ENCODE measurements at regions not wholly inside any gene's neighbourhood (a gene's known extent, or its start where the extent isn't known, plus 50 kb on each side); places are given as distances from the start of the nearest gene placed in this dataset.

- H3K79me2 ChIP-seq (ENCODE audit: low read length): no peaks in the 10 kb centered on the region
- H3K27me3 ChIP-seq (ENCODE audit: low read length): no peaks in the 10 kb centered on the region
- no peaks in the 10 kb centered on the region for H3K36me3 ChIP-seq (ENCODE audit: insufficient read depth, low read length)
- H3K9ac ChIP-seq (ENCODE audit: low read length): no peak overlapping the region
- H3K9me3 ChIP-seq (ENCODE audit: low read length): no peaks in the 10 kb centered on the region
- no peaks in the 10 kb centered on the region for H4K20me1 ChIP-seq (ENCODE audit: insufficient read depth, low read depth, low read length)
- no peaks in the 10 kb centered on the region for H3K4me1 ChIP-seq (ENCODE audit: low read length)
- H2AFZ ChIP-seq (ENCODE audit: low read length): no peak overlapping the region
- no peak overlapping the region for H3K4me2 ChIP-seq (ENCODE audit: low read depth, low read length, poor library complexity, severe bottlenecking)
- no peaks in the 10 kb centered on the region for H3K9me2 ChIP-seq (replicated peaks; ENCODE audit: insufficient read depth, low read length)
- no peak overlapping the region for H3K27ac ChIP-seq (ENCODE audit: low read length)
- DNase-seq: no peak
- no peak overlapping the region for H3K4me3 ChIP-seq (ENCODE audit: low read length)
Observed at GRCh38 chr3:168812234-168812633, 716.5 kb upstream of the GOLIM4 start.

- no peaks in the 10 kb centered on the region for H4K20me1 ChIP-seq (ENCODE audit: insufficient read depth, low read depth, low read length)
- H3K27me3 ChIP-seq (ENCODE audit: low read length): no peaks in the 10 kb centered on the region
- no peaks in the 10 kb centered on the region for H3K79me2 ChIP-seq (ENCODE audit: low read length)
Observed at GRCh38 chr3:168808596-168808995, 712.9 kb upstream of the GOLIM4 start.

GRCh38 chr3:168807448-168807847 is 711.7 kb upstream of the GOLIM4 start:
- no peak overlapping the region for H3K4me3 ChIP-seq (ENCODE audit: low read length)
- no peaks in the 10 kb centered on the region for H3K4me1 ChIP-seq (ENCODE audit: low read length)
- DNase-seq: no peak
- H3K27me3 ChIP-seq (ENCODE audit: low read length): no peaks in the 10 kb centered on the region
- no peaks in the 10 kb centered on the region for H3K9me3 ChIP-seq (ENCODE audit: low read length)
- H4K20me1 ChIP-seq (ENCODE audit: insufficient read depth, low read depth, low read length): no peaks in the 10 kb centered on the region
- H3K4me2 ChIP-seq (ENCODE audit: low read depth, low read length, poor library complexity, severe bottlenecking): no peak overlapping the region
- H3K27ac ChIP-seq (ENCODE audit: low read length): no peak overlapping the region
- no peaks in the 10 kb centered on the region for H3K79me2 ChIP-seq (ENCODE audit: low read length)
- no peak overlapping the region for H3K9ac ChIP-seq (ENCODE audit: low read length)
- H2AFZ ChIP-seq (ENCODE audit: low read length): no peak overlapping the region
- H3K9me2 ChIP-seq (replicated peaks; ENCODE audit: insufficient read depth, low read length): no peaks in the 10 kb centered on the region
- H3K36me3 ChIP-seq (ENCODE audit: insufficient read depth, low read length): no peaks in the 10 kb centered on the region

More at GRCh38 chr3:168808596-168808995, 712.9 kb upstream of the GOLIM4 start:
- Histone ChIP-seq H2AFZ (ENCODE audit: low read length) (no peak overlapping the region), H3K9me3 (ENCODE audit: low read length) (no peaks in the 10 kb centered on the region), H3K4me3 (ENCODE audit: low read length) (no peak overlapping the region), H3K9ac (ENCODE audit: low read length) (no peak overlapping the region), H3K36me3 (ENCODE audit: insufficient read depth, low read length) (no peaks in the 10 kb centered on the region), H3K9me2 (replicated peaks; ENCODE audit: insufficient read depth, low read length) (no peaks in the 10 kb centered on the region), H3K4me2 (ENCODE audit: low read depth, low read length, poor library complexity, severe bottlenecking) (no peak overlapping the region), H3K27ac (ENCODE audit: low read length) (no peak overlapping the region), H3K4me1 (ENCODE audit: low read length) (no peaks in the 10 kb centered on the region)
- no peak for DNase-seq

GRCh38 chr3:168806871-168807270 is 711.1 kb upstream of the GOLIM4 start:
- no peak for DNase-seq
- Histone ChIP-seq H3K9me3 (ENCODE audit: low read length) (no peaks in the 10 kb centered on the region), H3K4me1 (ENCODE audit: low read length) (no peaks in the 10 kb centered on the region), H3K9me2 (replicated peaks; ENCODE audit: insufficient read depth, low read length) (no peaks in the 10 kb centered on the region), H3K9ac (ENCODE audit: low read length) (no peak overlapping the region), H4K20me1 (ENCODE audit: insufficient read depth, low read depth, low read length) (no peaks in the 10 kb centered on the region), H3K4me2 (ENCODE audit: low read depth, low read length, poor library complexity, severe bottlenecking) (no peak overlapping the region), H3K36me3 (ENCODE audit: insufficient read depth, low read length) (no peaks in the 10 kb centered on the region), H3K4me3 (ENCODE audit: low read length) (no peak overlapping the region), H2AFZ (ENCODE audit: low read length) (no peak overlapping the region), H3K79me2 (ENCODE audit: low read length) (no peaks in the 10 kb centered on the region), H3K27me3 (ENCODE audit: low read length) (no peaks in the 10 kb centered on the region), H3K27ac (ENCODE audit: low read length) (no peak overlapping the region)

- Histone ChIP-seq H3K9me2 (replicated peaks; ENCODE audit: insufficient read depth, low read length) (no peaks in the 10 kb centered on the region), H3K4me2 (ENCODE audit: low read depth, low read length, poor library complexity, severe bottlenecking) (no peak overlapping the region), H4K20me1 (ENCODE audit: insufficient read depth, low read depth, low read length) (no peaks in the 10 kb centered on the region), H3K27ac (ENCODE audit: low read length) (no peak overlapping the region), H3K9me3 (ENCODE audit: low read length) (no peaks in the 10 kb centered on the region), H3K36me3 (ENCODE audit: insufficient read depth, low read length) (no peaks in the 10 kb centered on the region), H3K79me2 (ENCODE audit: low read length) (no peaks in the 10 kb centered on the region), H2AFZ (ENCODE audit: low read length) (no peak overlapping the region), H3K4me3 (ENCODE audit: low read length) (no peak overlapping the region), H3K4me1 (ENCODE audit: low read length) (no peaks in the 10 kb centered on the region), H3K27me3 (ENCODE audit: low read length) (no peaks in the 10 kb centered on the region), H3K9ac (ENCODE audit: low read length) (no peak overlapping the region)
- no peak for DNase-seq
Observed at GRCh38 chr3:168803536-168803935, 707.8 kb upstream of the GOLIM4 start.

GRCh38 chr3:168802766-168803165 is 707.0 kb upstream of the GOLIM4 start:
- no peaks in the 10 kb centered on the region for H3K27me3 ChIP-seq (ENCODE audit: low read length)
- no peaks in the 10 kb centered on the region for H4K20me1 ChIP-seq (ENCODE audit: insufficient read depth, low read depth, low read length)
- no peaks in the 10 kb centered on the region for H3K9me3 ChIP-seq (ENCODE audit: low read length)
- no peaks in the 10 kb centered on the region for H3K9me2 ChIP-seq (replicated peaks; ENCODE audit: insufficient read depth, low read length)
- H2AFZ ChIP-seq (ENCODE audit: low read length): no peak overlapping the region
- no peaks in the 10 kb centered on the region for H3K79me2 ChIP-seq (ENCODE audit: low read length)
- no peaks in the 10 kb centered on the region for H3K4me1 ChIP-seq (ENCODE audit: low read length)
- H3K4me3 ChIP-seq (ENCODE audit: low read length): no peak overlapping the region
- H3K36me3 ChIP-seq (ENCODE audit: insufficient read depth, low read length): no peaks in the 10 kb centered on the region
- no peak overlapping the region for H3K9ac ChIP-seq (ENCODE audit: low read length)
- no peak overlapping the region for H3K27ac ChIP-seq (ENCODE audit: low read length)
- no peak overlapping the region for H3K4me2 ChIP-seq (ENCODE audit: low read depth, low read length, poor library complexity, severe bottlenecking)
- no peak for DNase-seq

GRCh38 chr3:168801794-168802193 is 706.1 kb upstream of the GOLIM4 start:
- no peak overlapping the region for H2AFZ ChIP-seq (ENCODE audit: low read length)
- no peaks in the 10 kb centered on the region for H3K79me2 ChIP-seq (ENCODE audit: low read length)
- H3K4me2 ChIP-seq (ENCODE audit: low read depth, low read length, poor library complexity, severe bottlenecking): no peak overlapping the region
- no peaks in the 10 kb centered on the region for H4K20me1 ChIP-seq (ENCODE audit: insufficient read depth, low read depth, low read length)
- no peak overlapping the region for H3K9ac ChIP-seq (ENCODE audit: low read length)
- H3K27me3 ChIP-seq (ENCODE audit: low read length): no peaks in the 10 kb centered on the region
- H3K9me2 ChIP-seq (replicated peaks; ENCODE audit: insufficient read depth, low read length): no peaks in the 10 kb centered on the region
- no peaks in the 10 kb centered on the region for H3K36me3 ChIP-seq (ENCODE audit: insufficient read depth, low read length)
- no peak overlapping the region for H3K27ac ChIP-seq (ENCODE audit: low read length)
- no peak overlapping the region for H3K4me3 ChIP-seq (ENCODE audit: low read length)
- H3K9me3 ChIP-seq (ENCODE audit: low read length): no peaks in the 10 kb centered on the region
- no peak for DNase-seq
- no peaks in the 10 kb centered on the region for H3K4me1 ChIP-seq (ENCODE audit: low read length)

- Histone ChIP-seq H3K9me3 (ENCODE audit: low read length) (no peaks in the 10 kb centered on the region), H3K27ac (ENCODE audit: low read length) (no peak overlapping the region), H3K4me3 (ENCODE audit: low read length) (no peak overlapping the region), H3K4me1 (ENCODE audit: low read length) (no peaks in the 10 kb centered on the region), H4K20me1 (ENCODE audit: insufficient read depth, low read depth, low read length) (no peaks in the 10 kb centered on the region), H3K4me2 (ENCODE audit: low read depth, low read length, poor library complexity, severe bottlenecking) (no peak overlapping the region), H3K27me3 (ENCODE audit: low read length) (no peaks in the 10 kb centered on the region), H3K36me3 (ENCODE audit: insufficient read depth, low read length) (no peaks in the 10 kb centered on the region), H3K9me2 (replicated peaks; ENCODE audit: insufficient read depth, low read length) (no peaks in the 10 kb centered on the region; the same call in 1 of the 2 replicates), H3K9ac (ENCODE audit: low read length) (no peak overlapping the region), H3K79me2 (ENCODE audit: low read length) (no peaks in the 10 kb centered on the region), H2AFZ (ENCODE audit: low read length) (no peak overlapping the region)
- DNase-seq: no peak
Observed at GRCh38 chr3:168796339-168796738, 700.6 kb upstream of the GOLIM4 start.

GRCh38 chr3:168794427-168794826 is 698.7 kb upstream of the GOLIM4 start:
- Histone ChIP-seq H3K9ac (ENCODE audit: low read length) (no peak overlapping the region), H3K79me2 (ENCODE audit: low read length) (no peaks in the 10 kb centered on the region), H3K36me3 (ENCODE audit: insufficient read depth, low read length) (no peaks in the 10 kb centered on the region), H3K27me3 (ENCODE audit: low read length) (no peaks in the 10 kb centered on the region), H2AFZ (ENCODE audit: low read length) (no peak overlapping the region), H4K20me1 (ENCODE audit: insufficient read depth, low read depth, low read length) (no peaks in the 10 kb centered on the region), H3K27ac (ENCODE audit: low read length) (no peak overlapping the region), H3K9me3 (ENCODE audit: low read length) (no peaks in the 10 kb centered on the region), H3K9me2 (replicated peaks; ENCODE audit: insufficient read depth, low read length) (no peaks in the 10 kb centered on the region; the same call in 1 of the 2 replicates), H3K4me3 (ENCODE audit: low read length) (no peak overlapping the region), H3K4me1 (ENCODE audit: low read length) (no peaks in the 10 kb centered on the region), H3K4me2 (ENCODE audit: low read depth, low read length, poor library complexity, severe bottlenecking) (no peak overlapping the region)
- DNase-seq: no peak
